Activated T-cell treated with anti-CD3 and anti-CD28 coated beads for 24 hours (primary cell): ENCODE measurements at regions not wholly inside any gene's neighbourhood (a gene's known extent, or its start where the extent isn't known, plus 50 kb on each side); places are given as distances from the start of the nearest gene placed in this dataset.
"Not testable (repeated sequence)": the region's sequence is repeated elsewhere in the genome, so short reads cannot be mapped to it uniquely, and the experiment has no call there.

ENCODE experiments used
- DNase-seq: peaks from one replicate; pipeline ENCODE4 v3.0.0-alpha.2; 2020; ENCODE audit warnings: low read depth

GRCh38 chr1:55309053-55309452, 93.9 kb upstream of the USP24 start:
- DNase-seq: no peak

- DNase-seq: no peak
Measured at GRCh38 chr1:55305735-55306134, 90.6 kb upstream of the USP24 start.

GRCh38 chr1:55304229-55304740, 89.1 kb upstream of the USP24 start:
- no peak for DNase-seq

- DNase-seq: no peak
Measured at GRCh38 chr1:55302972-55303371, 87.8 kb upstream of the USP24 start.

- no peak for DNase-seq
Measured at GRCh38 chr1:55301912-55302311, 86.7 kb upstream of the USP24 start.

- DNase-seq: no peak
Measured at GRCh38 chr1:55300975-55301374, 85.8 kb upstream of the USP24 start.

GRCh38 chr1:55298167-55298894, 83.2 kb upstream of the USP24 start:
- DNase-seq: no peak

GRCh38 chr1:55296247-55296646, 81.1 kb upstream of the USP24 start:
- not testable (repeated sequence) for DNase-seq

GRCh38 chr1:55289614-55290013, 74.5 kb upstream of the USP24 start:
- DNase-seq: no peak

GRCh38 chr1:55289042-55289441, 73.9 kb upstream of the USP24 start:
- no peak for DNase-seq

GRCh38 chr1:55288245-55288644, 73.1 kb upstream of the USP24 start:
- DNase-seq: no peak

- no peak for DNase-seq
Measured at GRCh38 chr1:55287723-55288122, 72.6 kb upstream of the USP24 start.

GRCh38 chr1:55286856-55287602, 71.9 kb upstream of the USP24 start:
- no peak for DNase-seq

- DNase-seq: no peak
Measured at GRCh38 chr1:55285834-55286233, 70.7 kb upstream of the USP24 start.

GRCh38 chr1:55284856-55285255, 69.7 kb upstream of the USP24 start:
- DNase-seq: no peak

- no peak for DNase-seq
Measured at GRCh38 chr1:55282058-55282457, 66.9 kb upstream of the USP24 start.

GRCh38 chr1:55280731-55281130, 65.6 kb upstream of the USP24 start:
- DNase-seq: no peak

GRCh38 chr1:55279627-55280026, 64.5 kb upstream of the USP24 start:
- DNase-seq: no peak

GRCh38 chr1:55278378-55278777, 63.2 kb upstream of the USP24 start:
- DNase-seq: no peak

- DNase-seq: peak; percentile 76
Measured at GRCh38 chr1:55277377-55278130, 62.4 kb upstream of the USP24 start.

- DNase-seq: no peak
Measured at GRCh38 chr1:55276671-55277376, 61.7 kb upstream of the USP24 start.

GRCh38 chr1:55275941-55276341, 60.8 kb upstream of the USP24 start:
- no peak for DNase-seq
